AG08395 (cell line): ENCODE measurements at regions not wholly inside any gene's neighbourhood (a gene's known extent, or its start where the extent isn't known, plus 50 kb on each side); places are given as distances from the start of the nearest gene placed in this dataset.
A peak's percentile ranks its signal among the peaks of the same experiment; 100 is the strongest.

ENCODE experiments used
- DNase-seq: peaks from one replicate; pipeline ENCODE4 v3.0.0; 2012; ENCODE audit warnings: mixed read lengths, low spot score

DNA sequence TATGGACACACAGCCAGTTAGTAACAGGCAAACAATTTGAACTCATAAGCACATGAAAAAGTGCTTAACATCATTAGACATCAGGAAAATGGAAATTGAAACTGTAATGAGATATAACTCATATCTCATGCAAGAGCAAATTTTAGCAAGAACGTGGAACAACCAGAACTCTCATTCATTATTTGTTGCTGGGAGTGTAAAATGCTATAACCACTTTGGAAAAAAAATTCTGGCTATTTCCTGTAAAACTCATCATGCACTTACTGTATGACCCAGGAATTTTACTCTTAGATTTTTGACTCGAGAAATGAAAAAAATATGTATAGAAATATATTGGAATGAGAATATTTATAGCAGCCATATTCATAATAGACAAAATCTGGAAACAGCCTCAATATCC lies 205.7 kb upstream of the PUM3 start:
- no peak for DNase-seq

DNA sequence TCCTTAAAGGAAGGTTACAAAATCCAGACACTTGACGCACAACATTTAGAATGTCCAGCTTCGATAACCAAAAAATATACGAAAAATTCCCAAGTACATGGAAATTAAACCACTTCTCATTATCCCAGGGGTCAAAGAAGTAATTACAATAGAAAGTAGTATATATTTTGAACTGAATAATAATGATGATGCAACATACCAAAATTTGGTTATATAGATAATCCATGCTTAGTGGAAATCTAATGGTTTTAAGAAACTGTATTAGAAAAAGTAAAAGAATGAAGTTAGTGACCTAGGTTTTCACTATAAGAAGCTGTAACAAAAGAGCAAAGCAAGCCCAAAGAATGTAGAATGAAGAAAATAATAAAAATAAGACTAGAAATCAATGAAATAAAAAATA lies 204.0 kb upstream of the PUM3 start:
- DNase-seq = no peak

DNA sequence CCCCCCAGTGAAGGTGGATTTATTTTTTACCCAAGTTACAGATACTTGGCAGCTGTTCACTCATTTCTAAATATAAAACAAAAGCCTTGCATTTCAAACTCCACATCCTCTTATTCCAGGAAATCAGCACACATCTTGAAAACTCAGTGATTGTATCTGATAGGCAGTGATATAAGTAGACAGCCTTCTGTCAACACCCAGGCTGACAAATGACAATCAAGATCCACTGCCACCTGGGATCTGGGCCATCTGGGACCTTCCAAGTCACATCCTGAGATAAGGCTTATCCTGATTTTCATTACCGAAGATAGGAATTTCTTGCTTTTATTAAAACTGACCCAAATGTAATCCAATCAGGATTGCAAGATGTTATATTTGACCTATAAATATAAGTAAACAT lies 201.3 kb upstream of the PUM3 start:
- DNase-seq = no peak

GRCh38 chr9:3043369-3043768 lies 199.5 kb upstream of the PUM3 start:
- peak; percentile 5 for DNase-seq

DNA sequence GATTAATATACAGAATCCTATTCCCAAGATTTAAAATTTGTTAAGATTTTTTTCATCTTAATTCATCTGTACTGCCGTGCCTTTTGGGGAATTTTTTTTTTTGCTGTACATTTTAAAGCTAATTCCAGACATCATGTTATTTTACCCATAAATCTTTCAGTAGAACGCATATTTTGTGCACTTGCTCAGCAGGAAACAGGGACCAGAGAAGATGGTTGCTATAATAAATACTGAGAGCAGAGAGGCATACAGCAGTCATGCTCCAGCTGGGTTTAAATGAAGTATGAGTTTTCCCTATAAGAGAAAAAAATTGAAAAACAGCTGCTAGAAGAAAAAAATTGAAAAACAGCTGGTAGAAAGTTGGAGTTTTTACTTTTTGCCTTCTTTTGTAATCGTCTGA lies 196.9 kb upstream of the PUM3 start:
- peak; percentile 4 for DNase-seq

DNA sequence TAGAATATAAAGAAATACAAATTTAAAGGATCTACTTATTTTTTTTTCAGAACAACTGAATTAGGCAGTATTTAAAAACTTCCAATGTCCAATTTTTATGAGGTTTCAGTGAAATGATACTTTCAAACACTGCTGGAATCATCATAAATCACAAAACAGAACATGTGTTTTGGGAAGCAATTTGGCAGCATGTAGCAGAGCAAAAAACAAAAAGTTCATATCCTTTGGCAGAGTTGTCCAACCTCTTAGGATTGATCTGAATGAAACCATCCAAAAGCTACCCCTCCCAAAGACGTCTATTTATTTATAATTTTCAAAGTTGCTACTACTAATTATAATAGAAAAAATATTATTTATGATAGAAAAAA lies 192.4 kb upstream of the PUM3 start:
- no peak for DNase-seq

GRCh38 chr9:3035579-3036332 lies 191.9 kb upstream of the PUM3 start:
- no peak for DNase-seq

DNA sequence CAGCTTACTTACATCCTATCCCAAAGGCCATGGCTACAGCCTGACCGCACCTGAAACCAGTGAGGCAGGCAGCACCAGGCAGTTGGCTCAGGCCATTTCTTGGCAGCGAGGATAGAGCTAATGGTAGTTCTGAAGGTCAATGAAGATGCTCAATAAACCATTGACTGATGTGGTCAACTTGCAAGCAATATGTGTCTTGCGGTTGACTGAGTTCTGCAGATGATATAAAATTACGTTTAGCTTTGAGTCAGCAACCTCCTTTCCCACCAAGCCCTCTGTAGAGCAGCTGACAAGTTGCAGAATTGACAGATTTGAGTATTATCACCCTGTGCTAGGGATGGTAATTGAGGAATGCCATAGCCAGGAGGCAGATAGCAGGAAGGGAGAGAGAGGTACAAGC lies 189.0 kb upstream of the PUM3 start:
- no peak for DNase-seq

DNA sequence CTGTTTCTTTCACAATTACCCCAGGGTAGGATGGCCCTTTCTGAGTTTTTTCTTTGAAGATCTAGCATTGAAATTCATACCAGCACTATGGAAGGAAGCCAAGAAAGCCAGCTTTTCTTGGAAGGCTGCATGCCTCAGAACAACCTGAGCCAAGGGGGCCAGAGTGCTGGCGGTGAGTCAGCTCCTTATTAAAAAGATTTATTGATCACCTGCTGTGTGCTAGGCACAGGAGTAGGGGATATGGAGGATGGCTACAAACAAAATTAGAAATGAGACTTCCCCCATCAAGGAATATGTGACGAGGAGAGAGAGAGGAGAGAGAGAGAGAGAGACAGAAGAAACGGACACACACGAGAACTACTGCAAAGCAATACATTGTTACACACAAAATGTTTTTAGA lies 184.6 kb upstream of the PUM3 start:
- DNase-seq = no peak

DNA sequence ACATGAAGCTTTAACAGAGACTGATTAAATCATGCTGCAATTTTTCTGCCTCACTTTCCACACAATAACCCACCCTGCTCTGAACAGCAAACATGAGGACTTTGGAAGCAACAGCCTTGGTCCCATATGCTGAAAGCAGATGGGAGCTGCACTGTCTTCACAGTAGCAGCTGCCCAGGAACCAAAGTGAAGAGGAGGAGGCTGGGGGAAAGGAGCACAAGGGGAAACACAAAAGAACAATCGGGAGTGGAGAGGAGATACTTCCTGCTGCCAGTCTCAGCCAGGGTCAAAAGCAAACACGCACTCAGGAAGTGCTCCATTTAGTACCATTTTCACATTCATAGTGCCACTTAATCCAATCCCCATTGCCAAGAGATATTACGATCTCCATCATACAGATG lies 183.3 kb upstream of the PUM3 start:
- no peak for DNase-seq

DNA sequence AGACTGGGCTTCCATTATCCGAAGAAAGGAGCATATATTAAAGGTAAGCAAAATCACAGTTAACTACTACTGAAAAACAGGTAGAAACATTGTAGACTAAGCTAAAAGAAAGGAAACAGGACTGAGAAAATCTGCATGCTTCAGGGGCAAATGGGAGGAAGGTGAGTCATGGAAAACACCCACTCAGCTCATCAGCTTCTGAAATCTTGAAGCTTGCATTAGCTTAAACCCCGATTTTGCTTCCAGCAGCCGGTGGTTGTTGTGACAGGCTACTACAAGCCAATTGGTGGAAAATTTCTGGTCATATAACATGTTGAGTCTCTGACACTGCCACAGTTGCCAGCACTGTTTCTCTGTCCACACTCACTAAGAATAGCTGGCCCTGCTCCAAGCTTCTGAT lies 179.6 kb upstream of the PUM3 start:
- DNase-seq = no peak

- no peak for DNase-seq
These were observed 174.9 kb upstream of the PUM3 start for GRCh38 chr9:3018691-3019230.

DNA sequence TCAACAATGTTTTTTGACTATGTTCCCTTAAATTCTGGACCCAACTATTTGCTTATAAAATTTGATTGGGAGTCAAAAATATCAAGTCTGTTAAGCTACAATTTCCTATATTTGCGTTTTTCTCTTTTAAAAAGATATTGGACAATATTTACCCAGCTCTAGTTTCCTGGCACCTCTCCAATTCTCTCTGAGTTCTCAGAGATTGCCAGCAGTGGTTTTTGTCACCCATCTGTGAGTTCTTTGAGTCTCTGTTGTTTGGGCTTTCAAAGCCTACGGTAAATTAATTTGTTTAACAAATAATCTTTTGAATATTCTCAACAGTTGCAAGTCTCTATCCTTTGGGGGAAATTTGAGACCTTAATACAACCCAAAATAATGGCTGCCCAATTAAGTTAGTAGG lies 174.2 kb upstream of the PUM3 start:
- no peak for DNase-seq

DNA sequence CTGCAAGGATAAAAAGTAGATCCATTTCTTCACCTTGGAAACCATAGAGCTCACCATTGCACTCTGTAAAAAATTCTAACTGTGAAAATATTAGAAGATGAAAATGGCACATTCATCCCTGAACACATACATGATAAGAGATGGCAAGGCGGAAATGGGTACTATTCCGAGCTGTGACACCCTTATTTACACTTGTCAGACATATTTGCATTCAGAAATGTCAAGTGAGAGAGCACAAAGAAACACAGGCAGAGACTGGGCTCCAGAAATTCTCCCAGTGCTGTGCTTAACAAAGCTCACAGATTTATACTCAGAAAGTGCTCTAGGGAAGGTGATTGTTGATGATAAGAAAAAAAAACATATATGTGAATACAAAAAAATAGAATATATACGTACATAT lies 170.3 kb upstream of the PUM3 start:
- DNase-seq = no peak

DNA sequence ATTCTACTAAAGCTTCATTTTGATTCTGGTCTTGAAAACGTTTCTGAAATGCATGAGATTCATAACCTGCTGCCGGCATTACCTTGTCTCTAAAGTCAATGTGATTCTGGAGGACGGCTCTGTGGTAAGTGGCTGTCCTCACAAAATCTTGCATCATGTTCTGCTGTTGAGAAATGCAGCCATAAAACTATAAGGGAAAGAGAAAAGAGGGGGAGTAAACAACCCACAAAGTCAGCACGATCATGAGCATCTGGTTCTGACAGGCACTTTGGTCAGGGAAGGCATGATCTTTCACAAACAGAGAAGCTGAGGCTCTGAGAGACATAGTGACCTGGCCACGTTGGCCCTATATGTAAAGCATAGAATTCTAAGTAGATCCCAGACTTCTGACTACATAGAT lies 168.9 kb upstream of the PUM3 start:
- no peak for DNase-seq

- DNase-seq = no peak
These were observed 168.3 kb upstream of the PUM3 start for GRCh38 chr9:3012245-3012644.

DNA sequence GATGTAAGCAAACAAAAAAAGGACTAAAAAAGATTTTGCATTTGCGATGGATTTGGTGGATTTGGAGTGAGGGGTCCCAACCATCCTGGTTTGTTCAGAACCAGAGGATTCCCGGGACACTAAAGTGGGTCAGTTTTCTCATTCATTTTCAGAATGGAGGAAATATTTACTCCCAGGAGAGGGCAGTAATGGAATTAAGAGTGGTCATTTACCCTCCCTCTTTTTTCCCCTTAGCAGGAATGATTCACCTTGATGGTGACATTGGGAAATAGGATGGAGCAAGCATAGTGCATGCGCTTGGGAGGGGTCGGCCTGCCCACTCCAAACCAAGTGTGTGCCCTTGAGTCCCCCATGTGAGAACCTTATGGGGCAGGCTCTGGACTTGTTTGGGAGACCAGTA lies 164.2 kb upstream of the PUM3 start:
- DNase-seq = no peak

GRCh38 chr9:3007326-3007725 lies 163.4 kb upstream of the PUM3 start:
- DNase-seq = no peak

- no peak for DNase-seq
These were observed 163.0 kb upstream of the PUM3 start for GRCh38 chr9:3006851-3007250.

DNA sequence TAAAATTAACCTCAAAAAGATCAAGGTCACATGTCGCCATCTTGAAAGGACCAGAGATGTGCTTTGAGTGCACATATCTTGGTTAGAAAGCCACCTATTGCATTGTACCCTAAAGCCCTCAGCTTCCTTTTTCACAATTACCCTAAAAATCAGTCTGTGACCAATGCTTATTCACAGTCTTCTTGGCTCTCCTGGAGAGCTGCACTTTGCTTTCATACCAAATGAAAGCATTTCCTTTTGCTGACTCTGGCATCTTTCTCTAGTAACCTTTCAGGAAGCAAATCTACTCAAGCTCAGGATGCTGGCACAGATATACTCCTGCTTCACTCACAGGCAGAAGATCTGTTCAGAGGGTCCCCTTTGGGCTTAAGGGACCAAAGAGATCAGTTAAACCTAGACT lies 160.7 kb upstream of the PUM3 start:
- peak; percentile 7 for DNase-seq

- DNase-seq = no peak
These were observed 157.4 kb upstream of the PUM3 start for GRCh38 chr9:3001311-3001710.

GRCh38 chr9:2992427-2992826 lies 148.5 kb upstream of the PUM3 start:
- no peak for DNase-seq

DNA sequence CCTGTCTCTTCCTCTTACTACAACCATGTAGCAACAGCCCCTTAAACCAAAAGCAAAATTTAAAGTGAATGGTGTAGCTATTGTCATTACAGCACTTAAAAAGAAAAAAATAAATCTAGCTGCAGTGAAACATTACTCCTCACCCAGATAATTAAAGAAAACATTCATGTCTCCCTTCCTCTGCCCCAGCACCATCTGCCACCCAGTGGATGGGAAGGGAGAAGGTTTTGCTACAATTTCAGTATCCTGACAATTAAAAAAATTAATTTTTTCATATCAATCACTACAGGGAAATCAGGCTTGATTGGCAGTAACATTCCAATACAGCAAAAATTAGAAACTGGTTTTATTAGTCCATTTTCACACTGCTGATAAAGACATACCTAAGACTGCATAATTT lies 147.4 kb upstream of the PUM3 start:
- DNase-seq = no peak

DNA sequence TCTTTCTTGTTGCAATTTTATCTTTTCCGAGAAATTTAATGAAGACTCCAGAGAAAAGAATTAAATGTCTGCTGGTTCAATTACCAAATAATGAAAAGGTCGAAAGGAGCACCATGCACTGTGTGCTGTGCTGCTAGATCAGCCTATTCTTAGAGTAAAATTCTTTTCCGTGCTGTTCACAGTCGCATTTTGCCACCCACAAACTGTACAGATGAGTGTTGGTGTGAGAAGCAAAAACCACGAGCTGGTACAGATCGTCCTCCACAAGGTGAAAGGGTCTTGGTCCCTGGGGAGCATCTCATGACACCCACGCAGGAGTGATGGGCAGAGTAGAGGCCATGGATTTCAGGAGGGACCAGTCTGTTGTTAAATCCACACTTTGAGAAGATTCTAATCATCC lies 143.8 kb upstream of the PUM3 start:
- DNase-seq = no peak
